Fibroblast of the aortic adventitia (primary cell): ENCODE measurements at regions not wholly inside any gene's neighbourhood (a gene's known extent, or its start where the extent isn't known, plus 50 kb on each side); places are given as distances from the start of the nearest gene placed in this dataset.
"Not testable (repeated sequence)": the region's sequence is repeated elsewhere in the genome, so short reads cannot be mapped to it uniquely, and the experiment has no call there.

Experiments used
- DNase-seq: peaks from one replicate; pipeline ENCODE4 v3.0.0-alpha.2; 2010; ENCODE audit warnings: low read depth
- H3K4me3 ChIP-seq: 2 replicates; pipeline ENCODE4 v1.5.1; 2011; ENCODE audit warnings: low read depth, mild to moderate bottlenecking, control low read depth, low read length, moderate library complexity
- CTCF ChIP-seq: IDR thresholded peaks from 2 replicates; pipeline ENCODE4 v1.5.1; 2011; ENCODE audit warnings: mild to moderate bottlenecking, low read length, control low read depth, inconsistent platforms; ENCODE audit not compliant: insufficient read depth

GRCh38 chr5:120927950-120928530, 463.9 kb downstream of the PRR16 start:
- no peak overlapping the region for H3K4me3 ChIP-seq
- TF ChIP-seq CTCF = no peak
- DNase-seq = no peak

DNA sequence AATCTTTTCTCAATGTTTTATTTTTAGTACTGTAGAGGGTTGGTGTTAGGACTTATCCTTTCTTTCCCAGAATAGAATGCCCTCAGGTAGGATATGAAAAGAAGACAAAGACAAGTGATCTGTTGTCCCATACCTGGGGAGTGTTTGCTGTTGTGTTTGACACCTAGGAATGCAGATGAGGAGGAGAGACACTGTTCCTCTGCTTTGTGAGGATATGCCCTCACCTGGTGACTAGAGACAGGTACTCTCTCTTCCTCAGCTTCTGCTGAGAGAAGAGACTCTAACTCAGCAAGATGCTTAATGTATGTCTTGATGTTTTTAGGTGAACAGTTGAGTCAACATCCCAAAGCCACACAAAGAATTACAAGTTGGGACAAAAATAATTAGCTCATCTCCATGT, 468.4 kb downstream of the PRR16 start:
- DNase-seq = no peak
- no peak for TF ChIP-seq CTCF
- no peak overlapping the region for H3K4me3 ChIP-seq

- no peak for TF ChIP-seq CTCF
- no peak for DNase-seq
- no peak overlapping the region for H3K4me3 ChIP-seq
Observed at GRCh38 chr5:120934031-120934430, 469.9 kb downstream of the PRR16 start.

DNA sequence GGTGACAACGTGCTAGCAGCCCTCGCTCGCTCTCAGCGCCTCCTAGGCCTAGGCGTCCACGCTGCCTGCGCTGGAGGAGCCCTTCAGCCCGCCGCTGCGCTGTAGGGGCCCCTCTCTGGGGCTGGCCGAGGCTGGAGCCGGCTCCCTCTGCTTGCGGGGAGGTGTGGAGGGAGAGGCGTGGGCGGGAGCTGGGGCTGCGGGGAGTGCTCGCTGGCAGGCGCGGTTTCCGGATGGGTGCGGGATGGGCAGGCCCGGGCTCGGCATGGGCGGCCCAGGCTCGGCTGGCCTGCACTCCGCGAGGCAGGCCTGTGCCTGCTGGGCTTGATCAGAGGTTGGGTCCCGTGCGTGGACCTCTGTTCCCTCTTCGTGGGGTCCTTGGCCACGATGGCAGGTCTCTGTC, 472.6 kb downstream of the PRR16 start:
- DNase-seq = no peak
- no peak overlapping the region for H3K4me3 ChIP-seq
- TF ChIP-seq CTCF = no peak

- no peak for TF ChIP-seq CTCF
- no peak for DNase-seq
Observed at GRCh38 chr5:120938604-120939003, 474.5 kb downstream of the PRR16 start.

DNA sequence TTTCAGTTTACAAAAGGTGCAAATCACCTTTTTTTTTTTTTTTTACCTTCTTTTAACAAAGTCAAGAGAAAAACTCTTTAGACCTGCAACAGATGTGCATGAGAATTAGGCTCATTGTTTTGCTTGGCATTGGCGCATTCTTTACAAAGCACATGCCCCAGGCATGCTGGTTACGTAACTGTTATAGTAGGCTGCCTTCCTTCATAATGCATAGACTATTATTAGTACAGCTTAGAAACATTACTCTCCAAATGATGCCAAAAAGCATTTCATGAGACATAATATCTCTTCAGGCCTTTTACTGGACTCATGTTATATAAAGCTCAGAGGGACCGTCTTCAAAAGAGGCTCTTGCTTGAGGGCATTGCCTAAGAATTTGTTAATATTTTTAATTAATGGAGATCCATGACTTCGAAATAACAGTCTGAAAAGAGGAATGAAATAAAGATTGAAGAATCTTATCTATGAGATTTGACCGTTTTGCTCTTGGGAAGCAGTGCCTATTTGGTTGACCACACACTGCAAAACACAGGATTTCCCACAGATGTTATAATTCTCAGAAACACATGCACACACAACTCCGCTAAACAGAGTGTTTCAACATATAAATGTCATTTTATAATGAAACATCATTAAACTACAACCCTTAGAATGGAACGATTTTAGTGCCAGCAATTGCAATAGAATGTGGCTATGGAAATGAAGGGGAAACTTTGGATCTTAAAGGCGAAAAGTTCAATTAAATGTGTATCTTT, 478.7 kb downstream of the PRR16 start:
- no peak for TF ChIP-seq CTCF
- H3K4me3 ChIP-seq = no peak overlapping the region
- DNase-seq = peak; percentile 31

More at GRCh38 chr5:120938604-120939003, 474.5 kb downstream of the PRR16 start:
- H3K4me3 ChIP-seq = no peak overlapping the region

DNA sequence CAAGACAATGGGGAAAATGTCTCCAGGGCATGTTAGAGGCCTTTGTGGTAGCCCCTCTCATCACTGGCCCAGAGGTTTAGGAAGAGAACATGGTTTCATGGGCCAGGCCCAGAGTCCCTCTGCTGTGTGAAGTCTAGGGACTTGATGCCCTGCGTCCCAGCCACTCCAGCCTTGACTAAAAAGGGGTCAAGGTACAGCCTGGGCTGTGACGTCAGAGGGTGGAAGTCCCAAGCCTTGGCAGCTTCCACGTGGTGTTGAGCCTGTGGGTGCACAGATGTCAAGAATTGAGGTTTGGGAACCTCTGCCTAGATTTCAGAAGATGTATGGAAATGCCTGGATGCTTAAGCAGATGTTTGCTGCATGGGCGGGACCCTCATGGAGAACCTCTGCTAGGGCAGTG, 485.5 kb downstream of the PRR16 start:
- DNase-seq, H3K4me3 ChIP-seq: not testable (repeated sequence)

DNA sequence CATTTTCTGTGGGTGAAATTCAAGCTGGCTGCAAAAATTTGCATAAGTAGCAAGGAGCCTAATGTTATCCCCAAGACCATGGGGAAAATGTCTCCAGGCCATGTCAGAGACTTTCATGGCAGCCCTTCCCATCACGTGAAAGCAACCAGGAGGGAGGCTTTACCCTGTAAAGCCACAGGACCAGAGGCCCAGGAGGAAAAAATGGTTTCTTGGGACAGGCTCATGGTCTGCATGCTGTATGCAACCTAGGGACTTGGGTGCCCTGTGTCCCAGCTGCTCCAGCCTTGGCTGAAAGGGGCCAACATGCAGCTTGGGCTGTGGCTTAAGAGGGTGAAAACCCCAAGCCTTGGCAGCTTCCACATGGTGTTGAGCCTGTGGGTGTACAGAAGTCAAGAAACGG, 489.3 kb downstream of the PRR16 start:
- not testable (repeated sequence) for H3K4me3 ChIP-seq, DNase-seq
